ENCODE measurements at regions not wholly inside any gene's neighbourhood (a gene's known extent, or its start where the extent isn't known, plus 50 kb on each side); places are given as distances from the start of the nearest gene placed in this dataset.

GRCh38 chr19:16023146-16023915, 53.0 kb upstream of the TPM4 start:
- DNase-seq (ENCODE audit: low spot score) (no peak), ATAC-seq (ENCODE audit: low FRiP score) (no peak)
- TF ChIP-seq, protein P1, sequence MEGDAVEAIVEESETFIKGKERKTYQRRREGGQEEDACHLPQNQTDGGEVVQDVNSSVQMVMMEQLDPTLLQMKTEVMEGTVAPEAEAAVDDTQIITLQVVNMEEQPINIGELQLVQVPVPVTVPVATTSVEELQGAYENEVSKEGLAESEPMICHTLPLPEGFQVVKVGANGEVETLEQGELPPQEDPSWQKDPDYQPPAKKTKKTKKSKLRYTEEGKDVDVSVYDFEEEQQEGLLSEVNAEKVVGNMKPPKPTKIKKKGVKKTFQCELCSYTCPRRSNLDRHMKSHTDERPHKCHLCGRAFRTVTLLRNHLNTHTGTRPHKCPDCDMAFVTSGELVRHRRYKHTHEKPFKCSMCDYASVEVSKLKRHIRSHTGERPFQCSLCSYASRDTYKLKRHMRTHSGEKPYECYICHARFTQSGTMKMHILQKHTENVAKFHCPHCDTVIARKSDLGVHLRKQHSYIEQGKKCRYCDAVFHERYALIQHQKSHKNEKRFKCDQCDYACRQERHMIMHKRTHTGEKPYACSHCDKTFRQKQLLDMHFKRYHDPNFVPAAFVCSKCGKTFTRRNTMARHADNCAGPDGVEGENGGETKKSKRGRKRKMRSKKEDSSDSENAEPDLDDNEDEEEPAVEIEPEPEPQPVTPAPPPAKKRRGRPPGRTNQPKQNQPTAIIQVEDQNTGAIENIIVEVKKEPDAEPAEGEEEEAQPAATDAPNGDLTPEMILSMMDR (IDR thresholded peaks at IDR 0.05): no peak

GRCh38 chr19:16024266-16025107, 51.8 kb upstream of the TPM4 start:
- TF ChIP-seq, protein P1 (IDR thresholded peaks at IDR 0.05): no peak
- DNase-seq (ENCODE audit: low spot score) (no peak), ATAC-seq (ENCODE audit: low FRiP score) (no peak)

DNA sequence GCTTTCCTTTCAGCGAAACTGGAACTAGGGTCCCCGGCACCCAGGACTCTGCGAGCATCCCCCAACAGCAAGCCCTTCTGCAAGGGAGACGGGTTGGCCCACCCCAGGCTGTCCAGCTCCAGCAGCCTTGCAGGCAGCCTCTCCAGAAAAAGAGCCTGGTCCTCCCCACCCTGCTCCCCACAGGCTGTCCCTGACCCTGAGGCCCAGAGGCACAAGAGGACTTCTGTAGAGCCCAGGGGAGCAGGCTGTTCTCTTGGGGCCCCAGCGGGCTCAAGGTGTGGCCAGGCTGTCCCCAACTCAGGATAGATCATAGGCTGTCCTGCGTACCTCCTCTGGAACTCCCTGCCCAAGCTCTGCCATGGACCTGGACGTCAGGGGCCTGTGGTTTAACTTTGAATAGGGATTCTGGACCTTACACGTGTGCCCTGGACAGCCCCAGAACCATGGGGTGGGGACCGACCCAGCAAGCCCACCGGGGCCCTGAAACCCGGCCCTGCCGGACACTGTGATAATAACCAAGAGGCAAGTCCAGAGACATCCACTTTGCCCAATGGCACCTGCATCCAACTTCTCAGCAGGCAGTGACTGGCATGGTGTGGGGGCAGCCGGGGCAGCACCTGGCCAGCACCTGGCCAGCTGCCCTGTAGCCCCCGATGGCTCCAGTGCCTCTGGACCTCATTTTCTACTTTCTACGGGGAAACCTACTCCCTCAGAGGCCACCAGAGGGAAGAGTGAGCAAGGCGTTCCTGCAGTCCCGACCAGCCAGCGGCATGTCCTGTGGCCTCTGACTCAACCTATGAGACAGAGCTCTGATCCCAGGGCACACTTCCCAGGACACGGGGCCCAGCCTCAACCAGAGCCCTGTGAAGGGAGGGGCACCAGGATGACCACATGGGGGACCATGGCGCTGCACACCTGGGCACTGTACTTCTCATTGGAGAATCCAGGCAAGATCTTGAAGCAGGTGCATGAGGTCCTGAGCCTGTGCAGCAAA, 50.9 kb upstream of the TPM4 start:
- ATAC-seq (ENCODE audit: low FRiP score) (no peak), DNase-seq (ENCODE audit: low spot score) (no peak)
- TF ChIP-seq, protein P1 (IDR thresholded peaks at IDR 0.05): no peak

DNA sequence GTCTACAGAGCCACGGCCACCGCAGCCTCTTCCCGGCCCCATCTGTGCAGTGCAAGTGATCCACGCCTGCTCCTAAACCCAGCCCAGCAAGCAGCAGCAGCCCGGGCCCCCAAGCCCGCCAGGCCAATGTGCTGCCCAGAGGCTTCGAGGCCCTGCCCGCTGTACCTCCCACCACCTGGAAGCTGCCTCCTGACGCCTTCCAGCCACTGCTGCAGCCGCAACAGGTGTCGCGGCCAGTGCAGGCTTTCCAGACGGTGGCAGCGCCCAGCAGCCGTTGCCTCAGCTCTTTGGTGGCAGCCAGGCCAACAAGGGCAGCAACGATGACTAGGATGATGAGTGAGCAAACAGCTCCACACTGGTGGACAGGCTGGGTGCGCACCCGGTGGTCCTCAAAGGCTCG, 50.2 kb upstream of the TPM4 start:
- TF ChIP-seq, protein P1 (IDR thresholded peaks at IDR 0.05): no peak
- ATAC-seq (ENCODE audit: low FRiP score): no peak

More for the DNA sequence above, 50.2 kb upstream of the TPM4 start:
- no peak for DNase-seq (ENCODE audit: low spot score)

All from omental fat pad (tissue), 3 donors.